PC-3 (cell line): ENCODE measurements at regions not wholly inside any gene's neighbourhood (a gene's known extent, or its start where the extent isn't known, plus 50 kb on each side); places are given as distances from the start of the nearest gene placed in this dataset.

Source experiments
- ATAC-seq: fragments of 200-7000 bp; cut with Tn5 transposase; 2 replicates; pipeline ENCODE4 v1.9.1; 2020; ENCODE audit warnings: mild to moderate bottlenecking, moderate library complexity
- BruUV-seq: library from RNA; stranded (reverse); fragments of 400-500 nt; replicated peaks from 2 replicates; lab custom pipeline; 2021; lab: Mats Ljungman, UMichigan
- CTCF ChIA-PET: fragments of 300-600 bp; sonication (Branson Sonifier 250); formaldehyde crosslinking; loops from one replicate; lab custom pipeline; 2022; ENCODE audit warnings: antibody characterized with exemption; lab: Charles Lee
- POLR2A ChIA-PET: fragments of 300-600 bp; sonication (Branson Sonifier 250); formaldehyde crosslinking; loops from one replicate; lab custom pipeline; 2022; ENCODE audit warnings: antibody characterized with exemption; ENCODE audit not compliant: unreplicated experiment; lab: Charles Lee
- DNase-seq: peaks from one replicate; pipeline ENCODE4 v3.0.0-alpha.2; 2015
- H2AFZ ChIP-seq: fragments of 300-600 bp; sonication (generic); 2 replicates; pipeline ENCODE4 v1.6.0; 2016; ENCODE audit warnings: antibody characterized with exemption, low read length
- H3F3A ChIP-seq: fragments of 300-600 bp; sonication (generic); one replicate; pipeline ENCODE4 v1.6.0; 2017; ENCODE audit warnings: antibody characterized with exemption, low read length, control low read depth, mild to moderate bottlenecking; ENCODE audit not compliant: unreplicated experiment
- H3K27ac ChIP-seq: fragments of 300-600 bp; sonication (generic); 2 replicates; pipeline ENCODE4 v1.5.1; 2016; ENCODE audit warnings: mild to moderate bottlenecking, low read length
- H3K27me3 ChIP-seq: fragments of 300-600 bp; sonication (generic); 2 replicates; pipeline ENCODE4 v1.6.1; 2016; ENCODE audit warnings: low read length, mixed read lengths
- H3K36me3 ChIP-seq: fragments of 300-600 bp; sonication (generic); 2 replicates; pipeline ENCODE4 v1.6.1; 2016; ENCODE audit warnings: low read depth, mixed run types, low read length, mixed read lengths
- H3K4me1 ChIP-seq: fragments of 300-600 bp; sonication (generic); 2 replicates; pipeline ENCODE4 v1.5.1; 2016; ENCODE audit warnings: low read length; ENCODE audit not compliant: insufficient read depth
- H3K4me2 ChIP-seq: fragments of 300-600 bp; sonication (generic); 2 replicates; pipeline ENCODE4 v1.6.0; 2016; ENCODE audit warnings: low read length
- H3K4me3 ChIP-seq: fragments of 300-600 bp; sonication (generic); 2 replicates; pipeline ENCODE4 v1.5.1; 2016; ENCODE audit warnings: mild to moderate bottlenecking, low read length, mixed read lengths
- H3K79me2 ChIP-seq: fragments of 300-600 bp; sonication (generic); 2 replicates; pipeline ENCODE4 v1.6.1; 2017; ENCODE audit warnings: low read length, mixed read lengths
- H3K9ac ChIP-seq: fragments of 300-600 bp; sonication (generic); 2 replicates; pipeline ENCODE4 v1.6.0; 2016; ENCODE audit warnings: mild to moderate bottlenecking, low read length
- H3K9me2 ChIP-seq: fragments of 300-600 bp; sonication (generic); replicated peaks from 2 replicates; pipeline ENCODE4 v1.6.1; 2016; ENCODE audit warnings: mixed run types, low read length, mixed read lengths
- H3K9me3 ChIP-seq: fragments of 300-600 bp; sonication (generic); 2 replicates; pipeline ENCODE4 v1.6.1; 2016; ENCODE audit warnings: low read length, mixed read lengths
- H4K20me1 ChIP-seq: fragments of 300-600 bp; sonication (generic); 2 replicates; pipeline ENCODE4 v1.6.1; 2016; ENCODE audit warnings: low read length, mixed read lengths
- CTCF ChIP-seq: fragments of 300-600 bp; sonication (generic); conservative IDR thresholded peaks from 2 replicates; pipeline ENCODE4 v1.5.1; 2017; ENCODE audit warnings: antibody characterized with exemption, low read depth, mild to moderate bottlenecking, low read length
- EZH2 ChIP-seq: fragments of 300-600 bp; sonication (generic); IDR thresholded peaks from one replicate; pipeline ENCODE4 v1.6.1; 2017; ENCODE audit warnings: antibody characterized with exemption, mild to moderate bottlenecking, low read length; ENCODE audit not compliant: unreplicated experiment
- EZH2phosphoT487 ChIP-seq: fragments of 300-600 bp; sonication (generic); IDR thresholded peaks from 2 replicates; pipeline ENCODE4 v1.6.1; 2018; ENCODE audit warnings: mild to moderate bottlenecking, antibody characterized with exemption, low read length, borderline replicate concordance
- intact Hi-C: fragments of 100-400 bp; cut with micrococcal nuclease; formaldehyde crosslinking; loops from 2 replicates; pipeline ENCODE4 v1.9.0; 2023

DNA sequence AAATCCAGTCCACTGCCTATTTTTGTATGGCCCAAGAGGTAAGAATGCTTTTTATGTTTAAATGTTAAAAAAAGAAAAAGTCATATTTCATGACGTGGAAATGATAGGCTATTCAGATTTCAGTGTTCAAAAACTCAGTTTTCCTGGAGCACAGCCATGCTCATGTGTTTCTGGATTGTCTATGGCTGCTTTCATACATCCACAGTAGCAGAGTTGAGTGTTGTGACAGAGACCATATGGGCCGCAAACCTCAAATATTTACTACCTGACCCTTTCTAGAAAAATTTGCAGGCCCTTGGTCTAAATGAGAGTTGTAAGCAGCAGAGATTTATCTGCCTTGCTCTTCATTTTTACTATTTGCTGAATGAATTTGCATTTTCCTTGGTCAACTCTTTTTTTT lies 264.1 kb downstream of the CBLN1 start:
- Histone ChIP-seq H3F3A (no peaks in the 10 kb centered on the region), H3K4me1 (peaks cover 33% of the 10 kb centered on the region), H3K36me3 (no peaks in the 10 kb centered on the region), H3K9ac (no peak overlapping the region), H3K27ac (no peak overlapping the region), H3K9me2 (no peaks in the 10 kb centered on the region), H4K20me1 (no peaks in the 10 kb centered on the region), H3K4me2 (no peak overlapping the region), H3K27me3 (no peaks in the 10 kb centered on the region), H2AFZ (no peak overlapping the region), H3K4me3 (no peak overlapping the region), H3K79me2 (no peaks in the 10 kb centered on the region), H3K9me3 (no peaks in the 10 kb centered on the region)
- POLR2A ChIA-PET, result interaction anchor here (0.6 kb wide), 1 partner anchor 183 kb away, joined by 4 read pairs; no protein-coding TSS in a partner anchor
- no peak for ATAC-seq
- TF ChIP-seq EZH2 (no peak), EZH2phosphoT487 (no peak), CTCF (no peak)
- no peak for DNase-seq
- intact Hi-C loops, result no loop called here
- BruUV-seq, result no TSS peak
- CTCF ChIA-PET, result no interaction called here

DNA sequence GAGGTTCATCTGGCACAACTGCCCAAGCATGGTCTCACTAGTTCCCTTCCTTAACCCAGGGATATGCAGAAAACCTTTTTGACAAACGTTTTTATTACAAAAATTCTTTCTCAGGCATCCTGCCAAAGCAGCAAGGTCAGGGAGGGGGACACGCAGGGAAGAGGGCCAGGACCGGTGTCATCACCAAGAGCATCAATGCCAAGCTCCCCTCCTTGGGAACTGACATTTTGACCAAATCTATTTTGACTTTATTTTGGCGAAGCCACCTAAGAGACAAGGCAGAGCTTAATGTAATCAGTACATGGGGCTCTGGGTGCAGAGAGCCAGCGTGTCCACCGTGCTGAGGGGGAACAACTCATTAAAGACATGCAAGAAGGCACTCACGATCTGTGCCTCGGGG lies 265.2 kb downstream of the CBLN1 start:
- Histone ChIP-seq H3K27me3 (no peaks in the 10 kb centered on the region), H3K9ac (no peak overlapping the region), H2AFZ (no peak overlapping the region), H3K9me3 (no peaks in the 10 kb centered on the region), H3K36me3 (no peaks in the 10 kb centered on the region), H3K79me2 (no peaks in the 10 kb centered on the region), H4K20me1 (no peaks in the 10 kb centered on the region), H3K4me1 (peaks cover 22% of the 10 kb centered on the region), H3K4me2 (no peak overlapping the region), H3F3A (no peaks in the 10 kb centered on the region), H3K27ac (no peak overlapping the region), H3K4me3 (no peak overlapping the region), H3K9me2 (no peaks in the 10 kb centered on the region)
- BruUV-seq, result no TSS peak
- ATAC-seq, result no peak
- CTCF ChIA-PET, result no interaction called here
- no peak for TF ChIP-seq EZH2
- no peak for TF ChIP-seq CTCF
- TF ChIP-seq EZH2phosphoT487, result no peak
- DNase-seq, result no peak
- POLR2A ChIA-PET, result no interaction called here
- intact Hi-C loops, result no loop called here

DNA sequence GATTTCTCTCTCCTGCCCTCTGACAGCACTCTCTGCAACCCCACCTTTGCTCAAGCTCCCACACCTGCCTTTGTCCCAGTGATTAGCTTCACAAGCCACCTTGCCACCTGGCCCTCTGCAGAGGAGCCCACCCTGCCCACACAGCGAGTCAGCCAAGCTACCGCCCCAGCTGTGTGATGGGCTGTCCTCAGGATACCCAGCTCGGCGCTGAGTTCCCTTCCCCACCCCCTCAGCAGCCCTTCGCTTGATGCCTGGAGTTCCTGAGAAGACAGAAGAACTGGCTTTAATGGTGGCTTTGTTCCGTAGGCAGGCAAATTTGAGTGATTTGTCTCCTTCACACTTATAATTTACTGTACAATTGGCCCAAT lies 266.4 kb downstream of the CBLN1 start:
- POLR2A ChIA-PET, result no interaction called here
- no peaks in the 10 kb centered on the region for H3K79me2 ChIP-seq
- no peak overlapping the region for H2AFZ ChIP-seq
- no peaks in the 10 kb centered on the region for H3K27me3 ChIP-seq
- intact Hi-C loops, result no loop called here
- no peak overlapping the region for H3K27ac ChIP-seq
- BruUV-seq, result no TSS peak
- H3K9ac ChIP-seq, result no peak overlapping the region
- no peak for TF ChIP-seq EZH2phosphoT487
- no peak for TF ChIP-seq EZH2
- TF ChIP-seq CTCF, result no peak
- no peaks in the 10 kb centered on the region for H3F3A ChIP-seq
- H3K9me3 ChIP-seq, result no peaks in the 10 kb centered on the region
- H3K4me2 ChIP-seq, result no peak overlapping the region
- H3K4me1 ChIP-seq, result peaks cover 10% of the 10 kb centered on the region
- H3K36me3 ChIP-seq, result no peaks in the 10 kb centered on the region
- H4K20me1 ChIP-seq, result no peaks in the 10 kb centered on the region
- CTCF ChIA-PET, result no interaction called here
- H3K4me3 ChIP-seq, result no peak overlapping the region
- DNase-seq (no peak), ATAC-seq (no peak)
- H3K9me2 ChIP-seq, result no peaks in the 10 kb centered on the region
